AG08395 (cell line): ENCODE measurements at regions not wholly inside any gene's neighbourhood (a gene's known extent, or its start where the extent isn't known, plus 50 kb on each side); places are given as distances from the start of the nearest gene placed in this dataset.

Experiments used
- DNase-seq: peaks from one replicate; pipeline ENCODE4 v3.0.0; 2012; ENCODE audit warnings: mixed read lengths, low spot score

DNA sequence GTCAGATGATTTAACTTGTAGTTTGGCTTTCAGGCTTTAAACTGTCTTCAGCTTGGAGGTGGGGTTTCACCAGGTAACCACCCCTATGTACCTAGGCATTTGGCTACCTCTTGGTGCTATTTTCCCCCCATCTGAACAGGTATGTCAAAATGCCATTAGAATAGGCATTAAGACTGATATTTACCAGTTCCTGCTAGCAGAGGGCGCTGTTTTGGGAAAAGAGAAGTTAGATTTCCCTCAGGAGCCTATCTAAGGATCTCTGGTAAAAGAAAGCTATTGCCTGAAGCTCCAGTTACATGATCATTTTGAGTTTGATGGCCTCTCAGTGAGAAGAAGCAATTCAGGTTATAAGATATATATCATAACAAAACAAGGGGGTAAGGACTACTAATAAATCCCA is 879.1 kb downstream of the SH3BGRL start:
- no peak for DNase-seq

DNA sequence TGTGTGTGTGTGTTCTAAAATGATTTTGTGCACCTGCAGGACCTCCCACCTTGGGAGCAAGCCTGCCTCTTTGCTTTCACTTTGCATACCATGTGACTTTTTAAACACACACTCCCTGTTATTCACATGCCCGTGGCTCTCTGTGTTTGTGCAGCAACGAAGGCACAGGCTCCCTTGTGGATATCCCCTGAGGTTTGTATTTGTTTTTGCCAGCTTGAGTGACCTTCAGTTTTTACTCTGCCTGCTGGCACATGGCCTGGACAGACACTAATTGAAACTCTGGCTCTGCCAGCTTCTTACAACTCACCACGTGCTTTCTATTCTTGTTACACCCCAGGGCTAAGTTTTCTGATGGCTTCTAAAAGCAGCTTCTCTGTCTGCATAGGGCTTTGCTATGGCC is 885.8 kb downstream of the SH3BGRL start:
- no peak for DNase-seq

DNA sequence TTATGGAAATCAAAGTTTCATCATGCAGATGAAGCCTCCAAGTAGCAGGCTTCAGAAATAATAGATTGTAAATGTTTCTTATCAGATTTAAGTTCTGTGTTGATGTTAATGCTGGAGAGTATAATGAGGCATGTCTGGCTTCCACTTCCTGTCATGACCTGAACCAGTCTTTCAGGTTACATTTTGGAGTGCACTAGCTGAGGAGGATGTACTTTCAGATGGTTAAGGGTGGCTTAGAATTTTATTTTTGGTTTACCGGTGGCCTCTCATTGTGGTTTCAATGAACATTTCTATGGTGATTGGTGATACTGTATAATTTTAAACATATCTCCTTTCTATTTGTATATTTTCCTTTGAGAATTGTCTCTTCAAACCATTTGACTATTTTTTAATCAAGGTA is 890.4 kb downstream of the SH3BGRL start:
- DNase-seq: no peak

DNA sequence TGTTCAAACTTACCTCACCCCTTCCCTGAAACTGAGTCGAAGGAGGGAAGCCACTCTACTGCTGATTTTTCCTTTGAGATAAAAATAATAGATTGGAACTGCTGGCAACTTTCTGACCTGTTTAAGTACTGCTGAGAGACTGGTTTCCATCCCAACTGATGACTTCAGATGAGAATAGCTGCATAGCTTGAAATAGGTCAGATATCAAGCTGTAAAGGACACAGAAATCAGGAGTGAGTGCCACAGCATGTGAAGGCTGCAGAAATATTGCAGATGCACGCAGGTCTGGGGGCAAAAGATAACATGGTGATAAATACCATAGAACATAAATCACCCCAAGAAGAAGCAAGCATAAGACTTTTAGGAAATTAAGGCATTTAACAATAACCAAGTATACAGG is 923.2 kb downstream of the SH3BGRL start:
- DNase-seq: no peak

DNA sequence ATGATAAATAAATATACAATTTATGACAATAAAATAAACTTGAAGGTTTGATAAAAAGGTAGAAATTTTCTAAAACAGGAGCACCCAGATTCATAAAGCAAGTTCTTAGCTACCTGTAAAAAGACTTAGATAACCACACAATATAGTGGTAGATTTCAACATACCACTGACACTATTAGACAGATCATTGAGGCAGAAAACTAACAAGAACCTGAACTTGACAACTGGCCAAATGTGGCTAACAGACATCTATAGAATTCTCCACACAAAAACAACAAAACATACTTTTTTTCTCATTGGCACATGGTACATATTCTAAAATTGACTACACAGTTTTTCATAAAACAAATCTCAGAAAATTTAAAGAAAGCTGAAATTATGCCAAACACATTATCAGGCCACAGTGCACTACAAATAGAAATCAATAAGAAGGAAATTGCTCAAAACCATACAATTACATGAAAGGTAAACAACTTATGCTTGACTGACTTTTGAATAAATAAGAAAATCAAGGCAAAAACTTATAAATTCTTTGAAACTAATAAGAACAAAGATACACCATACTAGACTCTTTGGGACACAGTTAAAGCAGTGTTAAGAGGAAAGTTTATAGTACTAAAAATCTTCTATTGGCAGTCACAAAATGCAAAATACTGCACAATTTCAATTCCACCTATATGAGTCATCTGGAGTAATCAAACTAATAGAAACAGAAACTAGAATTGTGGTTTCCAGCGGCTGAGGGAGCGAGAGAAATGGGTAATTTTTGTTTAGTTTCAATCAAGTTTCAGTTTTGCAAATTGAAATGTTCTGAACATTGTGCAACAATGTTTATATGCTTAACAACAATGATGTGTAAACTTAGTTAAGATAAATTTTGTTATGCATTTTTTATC is 925.6 kb downstream of the SH3BGRL start:
- no peak for DNase-seq

DNA sequence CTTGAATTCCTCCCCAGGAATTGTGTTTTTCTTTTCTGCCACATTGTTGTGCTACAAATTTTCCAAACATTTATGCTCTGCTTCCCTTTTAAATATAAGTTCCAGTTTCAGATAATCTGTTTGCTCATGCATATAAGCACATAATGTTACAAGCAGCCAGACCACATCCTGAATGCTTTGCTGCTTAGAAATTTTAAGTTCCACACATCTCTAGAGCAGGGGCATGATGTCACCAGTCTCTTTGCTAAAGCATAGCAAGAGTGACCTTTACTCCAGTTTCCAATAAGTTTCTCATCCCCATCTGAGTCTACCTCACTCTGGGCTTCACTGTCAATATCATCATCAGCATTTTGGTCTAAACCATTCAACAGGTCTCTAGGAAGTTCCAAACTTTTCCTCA is 932.5 kb downstream of the SH3BGRL start:
- DNase-seq: no peak

DNA sequence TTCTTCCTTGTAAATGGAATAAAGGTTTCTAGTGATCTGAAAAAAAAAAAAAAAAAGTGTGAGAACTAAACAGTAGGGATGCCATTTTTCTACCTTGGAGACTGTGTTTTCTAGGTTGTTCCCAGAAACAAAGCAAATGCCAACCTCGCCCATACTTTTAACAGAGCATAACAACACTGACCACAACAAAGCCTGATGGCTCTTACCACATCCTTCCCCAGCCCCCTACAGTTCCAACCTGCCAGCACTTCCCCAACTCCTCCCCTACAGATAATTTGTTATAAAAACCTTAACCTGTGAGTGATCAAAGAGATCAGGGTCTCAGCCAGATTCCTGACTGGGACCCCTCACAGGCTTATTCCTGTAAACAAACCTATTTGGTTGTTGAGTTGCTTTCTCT is 940.0 kb downstream of the SH3BGRL start:
- DNase-seq: no peak

DNA sequence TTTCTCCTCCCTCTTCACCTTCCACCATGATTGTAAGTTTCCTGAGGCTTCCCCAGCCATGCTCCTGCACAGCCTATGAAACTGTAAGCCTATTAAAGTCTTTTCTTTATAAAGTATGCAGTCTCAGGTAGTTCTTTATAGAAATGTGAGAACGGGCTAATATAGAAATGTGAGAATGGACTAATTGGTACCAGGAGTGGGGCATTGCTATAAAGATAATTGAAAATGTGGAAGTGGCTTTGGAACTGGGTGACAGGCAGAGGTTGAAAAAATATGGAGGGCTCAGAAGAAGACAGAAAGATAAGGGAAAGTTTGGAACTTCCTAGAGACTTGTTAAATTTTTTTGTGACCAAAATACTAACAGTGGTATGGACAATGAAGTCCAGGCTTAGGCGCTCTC is 959.3 kb downstream of the SH3BGRL start:
- no peak for DNase-seq

DNA sequence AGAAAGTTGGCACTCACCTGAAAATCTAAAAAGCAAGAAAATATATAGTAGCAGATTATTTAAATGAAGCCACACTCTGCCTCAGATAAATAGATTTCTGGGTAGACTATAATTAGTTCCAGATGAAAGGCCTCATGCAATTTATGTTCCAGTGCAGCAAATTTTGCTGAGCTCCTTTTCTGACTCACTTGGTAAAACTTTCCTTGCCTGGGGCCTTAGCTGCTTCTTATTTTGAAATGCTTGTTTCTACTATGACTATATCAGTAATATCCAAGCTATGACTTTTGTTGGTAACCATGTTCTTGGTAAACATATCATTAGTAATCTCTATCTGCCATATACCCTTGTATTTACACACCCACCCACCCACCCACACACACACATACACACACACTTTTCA is 961.8 kb downstream of the SH3BGRL start:
- no peak for DNase-seq

DNA sequence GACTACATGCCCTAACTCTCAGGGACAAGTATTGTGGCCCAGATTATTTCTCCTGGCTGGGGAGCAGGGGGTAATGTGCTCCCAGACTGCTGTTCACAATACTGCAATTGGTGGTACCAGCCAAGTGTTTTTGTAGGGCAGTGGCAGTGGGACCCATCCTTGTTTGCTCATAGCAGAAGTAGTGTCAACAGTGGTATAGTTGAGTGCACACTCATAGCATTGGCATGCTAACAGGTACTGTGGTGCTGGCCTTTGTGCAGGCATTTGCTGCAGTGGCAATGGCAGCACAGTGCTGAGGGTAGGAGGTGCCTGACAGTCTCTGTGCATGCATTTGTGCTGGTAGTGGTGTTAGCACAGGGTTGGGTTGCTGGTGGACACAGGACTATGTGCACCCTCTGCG is 995.0 kb downstream of the SH3BGRL start:
- no peak for DNase-seq

DNA sequence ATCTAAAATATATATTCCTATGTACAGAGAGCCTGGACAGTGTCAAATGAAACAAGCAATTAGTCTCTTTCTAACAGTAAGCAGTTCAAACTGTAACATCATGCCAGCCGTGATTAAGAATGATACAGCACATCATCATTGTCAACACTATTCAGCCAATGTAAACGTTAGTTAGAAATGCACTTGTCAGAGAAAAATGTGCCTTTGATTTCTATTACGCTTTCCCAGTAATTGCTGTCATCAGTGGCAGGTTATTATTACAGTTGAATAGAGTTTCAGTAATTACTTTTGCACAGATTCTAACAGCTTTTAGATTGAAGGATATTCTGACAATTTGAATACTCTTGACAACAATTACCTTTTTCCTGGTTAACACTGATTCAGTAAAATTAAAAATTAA is 1007.1 kb downstream of the SH3BGRL start:
- DNase-seq: no peak

DNA sequence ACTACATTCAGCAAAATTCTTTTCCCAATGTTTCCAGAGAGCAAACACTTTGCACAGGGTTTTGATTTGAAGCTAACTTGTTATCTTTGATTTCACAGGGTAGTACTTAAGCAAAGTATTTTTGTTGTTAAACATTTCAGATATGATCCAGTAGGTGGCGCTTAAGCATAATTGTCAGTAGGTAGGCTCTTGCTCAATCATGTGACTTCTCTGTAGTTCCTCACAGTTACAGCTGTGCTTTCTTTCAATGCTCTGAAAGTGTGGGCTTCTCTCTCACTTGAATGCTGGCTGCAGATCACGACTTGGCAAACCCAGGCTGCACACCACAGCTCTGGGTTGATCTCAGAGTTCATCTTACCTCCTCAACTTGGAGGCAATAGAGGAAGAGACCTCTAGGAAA is 1016.5 kb downstream of the SH3BGRL start:
- peak; percentile 5 for DNase-seq

DNA sequence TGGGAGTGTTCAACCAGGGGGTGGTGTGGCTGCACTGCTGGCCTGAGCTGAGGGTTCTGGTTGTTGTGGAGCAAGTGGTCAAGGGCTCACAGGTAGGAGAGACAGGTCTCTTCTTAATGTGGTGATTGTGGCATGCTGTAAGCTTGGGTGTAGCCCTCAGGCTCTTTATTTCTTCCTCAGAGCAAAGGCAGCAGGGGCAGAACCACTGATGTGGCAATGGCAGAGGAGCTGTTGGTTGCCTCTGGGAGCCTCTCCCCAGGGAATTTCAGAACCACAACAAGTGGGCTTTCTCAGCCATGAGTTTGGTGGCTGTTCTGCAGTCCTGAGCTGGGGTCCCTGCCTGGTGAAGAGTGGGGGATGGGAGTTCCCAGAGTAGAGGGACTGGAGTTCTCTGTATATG is 1017.2 kb downstream of the SH3BGRL start:
- DNase-seq: no peak

DNA sequence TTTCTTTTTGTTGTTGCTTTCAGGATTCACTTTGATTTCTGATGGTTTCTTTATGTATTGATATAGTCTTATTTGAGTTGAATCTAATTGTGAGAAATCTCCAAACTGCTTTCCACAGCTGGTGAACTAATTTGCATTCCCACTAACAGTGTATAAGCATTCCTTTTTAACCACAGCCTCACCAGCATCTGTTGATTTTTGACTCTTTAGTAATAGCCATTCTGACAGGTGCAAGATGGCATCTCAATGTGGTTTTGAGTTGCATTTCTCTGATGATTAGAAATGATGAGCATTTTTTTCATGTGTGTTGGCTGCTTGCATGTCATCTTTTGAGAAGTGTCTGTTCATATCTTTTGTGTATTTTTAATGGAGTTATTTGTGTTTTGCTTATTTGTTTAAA is 1023.1 kb downstream of the SH3BGRL start:
- no peak for DNase-seq

DNA sequence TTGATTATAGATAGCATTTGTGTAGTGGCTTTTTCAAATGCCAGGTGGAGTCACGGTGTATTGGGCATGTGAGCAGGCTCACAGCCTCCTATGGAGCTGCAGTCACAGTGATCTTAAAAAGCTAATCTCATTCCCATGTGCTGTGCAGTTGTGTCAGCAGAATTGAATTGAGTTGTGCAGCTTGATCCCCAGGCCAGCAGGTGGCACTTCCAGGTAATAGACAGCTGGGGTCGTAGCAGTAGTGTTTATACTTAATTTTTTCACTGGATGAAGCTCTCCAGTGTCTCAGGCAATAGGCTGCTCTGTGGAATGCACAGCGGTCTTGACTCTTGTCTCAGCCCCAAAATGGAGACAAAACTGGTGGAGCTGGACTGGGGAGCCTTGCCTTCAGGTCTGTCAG is 1028.1 kb downstream of the SH3BGRL start:
- no peak for DNase-seq

DNA sequence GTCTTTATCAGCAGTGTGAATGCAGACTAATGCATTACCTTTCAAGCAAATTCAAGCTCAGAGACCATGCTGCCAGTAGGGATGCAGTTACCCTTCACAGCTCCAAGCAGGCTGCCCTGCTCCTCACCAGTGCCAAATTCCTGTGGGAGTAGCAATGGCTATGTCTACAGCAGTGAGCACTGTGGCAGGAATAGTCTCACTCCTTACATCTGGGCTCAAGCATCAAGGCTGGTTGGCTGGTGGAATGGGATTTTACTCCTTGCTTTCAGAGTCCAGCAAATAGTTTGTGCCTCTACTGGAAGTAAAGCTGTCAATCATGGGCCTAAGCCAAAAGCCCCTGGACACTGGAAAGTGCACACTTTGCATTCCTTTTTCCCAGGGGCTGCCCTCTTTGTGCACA is 1030.8 kb downstream of the SH3BGRL start:
- DNase-seq: no peak

DNA sequence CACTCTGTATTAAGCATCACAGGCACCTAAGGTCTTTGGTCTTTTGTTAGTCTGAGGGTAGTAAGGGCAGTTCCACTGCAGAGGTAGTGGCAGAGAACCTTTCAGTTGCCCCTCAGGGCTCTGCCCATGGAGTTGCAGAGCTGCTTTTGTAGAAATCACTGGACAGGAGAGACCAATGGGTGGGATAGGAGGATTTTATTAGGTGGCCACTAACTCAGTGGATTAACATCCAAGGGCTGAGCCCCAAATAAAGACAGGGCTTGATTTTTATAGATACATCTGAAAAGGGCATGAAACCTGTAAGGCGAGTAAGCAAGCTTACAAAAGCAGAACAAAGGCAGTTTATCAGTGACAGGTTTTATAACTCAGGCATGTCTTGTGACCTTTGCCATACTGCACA is 1035.4 kb downstream of the SH3BGRL start:
- DNase-seq: no peak
